ENCODE measurements at regions not wholly inside any gene's neighbourhood (a gene's known extent, or its start where the extent isn't known, plus 50 kb on each side); places are given as distances from the start of the nearest gene placed in this dataset.

DNA sequence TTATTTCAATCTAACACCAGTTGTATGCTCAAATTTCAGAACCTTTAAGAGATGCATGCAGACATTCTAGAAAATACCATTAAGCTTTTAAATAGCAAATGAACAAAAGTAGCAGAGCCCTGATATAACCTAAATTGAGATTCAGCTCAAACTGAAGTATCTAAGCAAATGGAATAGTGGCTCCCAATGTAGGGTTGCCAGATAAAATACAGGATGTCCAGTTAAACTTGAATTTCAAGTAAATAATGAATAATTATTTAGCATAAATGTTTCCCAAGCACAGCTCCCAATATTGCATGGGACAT lies 171.1 kb upstream of the ATP11B start:
- no peak overlapping the region for H3K27ac ChIP-seq (ENCODE audit: low read length)
- H3K27me3 ChIP-seq (ENCODE audit: control insufficient read depth, insufficient read depth, low read length) = peaks cover 9% of the 10 kb centered on the region
- in situ Hi-C loops (cut with HindIII; ENCODE audit: low pct_unique_long_range_greater_than_20kb, low sequenced_read_pairs) = no loop called here
- no peak for DNase-seq (ENCODE audit: low read depth, low spot score)
- no peaks in the 10 kb centered on the region for H3K4me1 ChIP-seq (ENCODE audit: control insufficient read depth, insufficient read depth, low read length)
- POLR2A ChIA-PET = no interaction called here
- no peak for TF ChIP-seq TCF7L2 (IDR thresholded peaks at IDR 0.05; ENCODE audit: low read depth, low read length)
- TF ChIP-seq, protein P1, sequence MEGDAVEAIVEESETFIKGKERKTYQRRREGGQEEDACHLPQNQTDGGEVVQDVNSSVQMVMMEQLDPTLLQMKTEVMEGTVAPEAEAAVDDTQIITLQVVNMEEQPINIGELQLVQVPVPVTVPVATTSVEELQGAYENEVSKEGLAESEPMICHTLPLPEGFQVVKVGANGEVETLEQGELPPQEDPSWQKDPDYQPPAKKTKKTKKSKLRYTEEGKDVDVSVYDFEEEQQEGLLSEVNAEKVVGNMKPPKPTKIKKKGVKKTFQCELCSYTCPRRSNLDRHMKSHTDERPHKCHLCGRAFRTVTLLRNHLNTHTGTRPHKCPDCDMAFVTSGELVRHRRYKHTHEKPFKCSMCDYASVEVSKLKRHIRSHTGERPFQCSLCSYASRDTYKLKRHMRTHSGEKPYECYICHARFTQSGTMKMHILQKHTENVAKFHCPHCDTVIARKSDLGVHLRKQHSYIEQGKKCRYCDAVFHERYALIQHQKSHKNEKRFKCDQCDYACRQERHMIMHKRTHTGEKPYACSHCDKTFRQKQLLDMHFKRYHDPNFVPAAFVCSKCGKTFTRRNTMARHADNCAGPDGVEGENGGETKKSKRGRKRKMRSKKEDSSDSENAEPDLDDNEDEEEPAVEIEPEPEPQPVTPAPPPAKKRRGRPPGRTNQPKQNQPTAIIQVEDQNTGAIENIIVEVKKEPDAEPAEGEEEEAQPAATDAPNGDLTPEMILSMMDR (IDR thresholded peaks at IDR 0.05) = peak; percentile 29; the same call in 1 of the 2 replicates
- no peaks in the 10 kb centered on the region for H3K36me3 ChIP-seq (ENCODE audit: control insufficient read depth, insufficient read depth, low read length)
- no peak overlapping the region for H3K4me3 ChIP-seq (ENCODE audit: low read depth in 2 of 2, low read length in 2 of 2)
- BruUV-seq (replicated peaks) = no TSS peak
- ATAC-seq = no peak
- intact Hi-C loops (cut with micrococcal nuclease; ENCODE audit: unreplicated experiment) = loop anchor here (5.0 kb wide), 1 partner anchor 60 kb away; no protein-coding TSS in a partner anchor
- CTCF ChIA-PET = no interaction called here
- no peaks in the 10 kb centered on the region for H3K9me3 ChIP-seq (ENCODE audit: control insufficient read depth, insufficient read depth, low read depth, low read length)

DNA sequence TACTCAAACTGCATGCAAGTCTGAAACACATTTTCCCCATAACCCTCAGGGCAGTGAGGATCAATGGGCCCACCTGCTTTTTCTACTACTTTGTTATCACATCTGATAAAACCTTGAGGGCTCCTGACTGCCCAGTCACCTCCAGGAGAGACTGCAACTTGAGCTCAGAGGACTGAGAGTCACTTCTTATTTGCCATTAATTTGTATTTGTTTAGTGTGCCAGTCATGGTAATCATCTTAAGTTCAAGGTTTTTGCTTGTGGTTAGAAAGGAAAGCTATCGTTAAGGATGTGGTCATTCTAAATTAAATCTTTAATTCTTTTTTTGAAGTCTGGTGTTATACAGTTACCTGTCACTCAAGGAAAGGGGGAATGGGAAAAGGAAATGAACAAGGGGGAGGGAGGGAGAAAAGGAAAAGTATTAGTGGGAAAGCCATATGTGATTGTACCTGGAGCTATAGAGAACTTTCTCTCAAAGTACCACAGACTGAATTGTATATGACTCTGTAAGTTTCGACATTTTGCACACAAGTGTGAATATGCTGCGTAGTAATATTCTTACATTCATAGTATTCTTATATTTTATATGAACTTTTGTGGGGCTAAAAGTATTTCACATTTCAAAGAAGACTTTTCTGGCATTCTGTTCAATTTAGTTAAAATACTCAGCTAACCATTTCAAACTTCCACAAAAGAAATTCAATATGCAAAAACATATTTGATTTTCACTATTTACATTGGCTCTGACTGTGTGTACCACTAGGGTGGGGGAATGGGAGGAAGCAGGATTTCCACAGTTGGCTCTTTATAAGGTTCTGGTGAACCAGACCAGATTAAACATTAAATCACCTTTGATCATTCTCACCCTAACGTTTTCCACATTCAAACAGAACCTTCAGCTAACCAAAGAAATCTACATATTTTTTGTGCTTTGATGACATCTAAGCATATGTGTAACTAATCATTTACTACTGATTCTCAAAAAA lies 166.5 kb upstream of the ATP11B start:
- Histone ChIP-seq H3K9me3 (ENCODE audit: control insufficient read depth, insufficient read depth, low read depth, low read length) (no peaks in the 10 kb centered on the region), H3K4me3 (ENCODE audit: low read depth in 2 of 2, low read length in 2 of 2) (no peak overlapping the region), H3K27ac (ENCODE audit: low read length) (no peak overlapping the region), H3K36me3 (ENCODE audit: control insufficient read depth, insufficient read depth, low read length) (no peaks in the 10 kb centered on the region), H3K27me3 (ENCODE audit: control insufficient read depth, insufficient read depth, low read length) (peaks cover 5% of the 10 kb centered on the region; the same call in 1 of the 2 replicates), H3K4me1 (ENCODE audit: control insufficient read depth, insufficient read depth, low read length) (no peaks in the 10 kb centered on the region)
- in situ Hi-C loops (cut with HindIII; ENCODE audit: low pct_unique_long_range_greater_than_20kb, low sequenced_read_pairs) (no loop called here), intact Hi-C loops (cut with micrococcal nuclease; ENCODE audit: unreplicated experiment) (no loop called here)
- DNase-seq (ENCODE audit: low read depth, low spot score) (no peak), ATAC-seq (no peak)
- POLR2A ChIA-PET = no interaction called here
- BruUV-seq (replicated peaks) = no TSS peak
- TF ChIP-seq, protein P1 (IDR thresholded peaks at IDR 0.05) = no peak
- TF ChIP-seq SIN3A (IDR thresholded peaks at IDR 0.05; ENCODE audit: borderline replicate concordance, insufficient read depth, low read depth, low read length) (no peak), TCF7L2 (IDR thresholded peaks at IDR 0.05; ENCODE audit: low read depth, low read length) (no peak)
- CTCF ChIA-PET = interaction anchor here (0.7 kb wide), 2 partner anchors 85 to 443 kb away, joined by 3 to 4 read pairs; no protein-coding TSS in a partner anchor

DNA sequence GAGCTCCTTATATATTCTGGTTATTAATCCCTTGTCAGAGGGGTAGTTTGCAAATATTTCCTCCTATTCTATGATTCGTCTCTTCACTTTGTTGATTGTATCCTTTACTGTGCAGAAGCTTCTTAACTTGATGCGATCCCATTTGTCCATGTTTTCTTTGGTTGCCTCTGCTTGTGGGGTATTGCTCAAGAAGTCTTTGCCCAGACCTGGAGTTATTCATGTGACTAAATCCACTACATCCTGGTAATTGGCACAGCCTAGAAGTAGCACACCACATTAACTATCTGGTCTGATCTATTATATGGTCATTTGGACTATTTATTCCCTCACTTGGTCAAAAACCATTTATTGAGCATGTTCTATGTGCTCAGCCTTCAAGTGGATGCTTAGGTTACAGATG lies 164.8 kb upstream of the ATP11B start:
- no peak for DNase-seq (ENCODE audit: low read depth, low spot score)
- BruUV-seq (replicated peaks) = no TSS peak
- POLR2A ChIA-PET = interaction anchor here (0.6 kb wide), 1 partner anchor 221 kb away, joined by 3 read pairs; no protein-coding TSS in a partner anchor
- no peak overlapping the region for H3K27ac ChIP-seq (ENCODE audit: low read length)
- no peak for TF ChIP-seq POLR2AphosphoS5 (IDR thresholded peaks at IDR 0.05; ENCODE audit: low read depth, low read length)
- TF ChIP-seq, protein P1 (IDR thresholded peaks at IDR 0.05) = no peak
- no peak for TF ChIP-seq SIN3A (IDR thresholded peaks at IDR 0.05; ENCODE audit: borderline replicate concordance, insufficient read depth, low read depth, low read length)
- TF ChIP-seq TCF7L2 (IDR thresholded peaks at IDR 0.05; ENCODE audit: low read depth, low read length) = no peak
- TF ChIP-seq, protein P2, sequence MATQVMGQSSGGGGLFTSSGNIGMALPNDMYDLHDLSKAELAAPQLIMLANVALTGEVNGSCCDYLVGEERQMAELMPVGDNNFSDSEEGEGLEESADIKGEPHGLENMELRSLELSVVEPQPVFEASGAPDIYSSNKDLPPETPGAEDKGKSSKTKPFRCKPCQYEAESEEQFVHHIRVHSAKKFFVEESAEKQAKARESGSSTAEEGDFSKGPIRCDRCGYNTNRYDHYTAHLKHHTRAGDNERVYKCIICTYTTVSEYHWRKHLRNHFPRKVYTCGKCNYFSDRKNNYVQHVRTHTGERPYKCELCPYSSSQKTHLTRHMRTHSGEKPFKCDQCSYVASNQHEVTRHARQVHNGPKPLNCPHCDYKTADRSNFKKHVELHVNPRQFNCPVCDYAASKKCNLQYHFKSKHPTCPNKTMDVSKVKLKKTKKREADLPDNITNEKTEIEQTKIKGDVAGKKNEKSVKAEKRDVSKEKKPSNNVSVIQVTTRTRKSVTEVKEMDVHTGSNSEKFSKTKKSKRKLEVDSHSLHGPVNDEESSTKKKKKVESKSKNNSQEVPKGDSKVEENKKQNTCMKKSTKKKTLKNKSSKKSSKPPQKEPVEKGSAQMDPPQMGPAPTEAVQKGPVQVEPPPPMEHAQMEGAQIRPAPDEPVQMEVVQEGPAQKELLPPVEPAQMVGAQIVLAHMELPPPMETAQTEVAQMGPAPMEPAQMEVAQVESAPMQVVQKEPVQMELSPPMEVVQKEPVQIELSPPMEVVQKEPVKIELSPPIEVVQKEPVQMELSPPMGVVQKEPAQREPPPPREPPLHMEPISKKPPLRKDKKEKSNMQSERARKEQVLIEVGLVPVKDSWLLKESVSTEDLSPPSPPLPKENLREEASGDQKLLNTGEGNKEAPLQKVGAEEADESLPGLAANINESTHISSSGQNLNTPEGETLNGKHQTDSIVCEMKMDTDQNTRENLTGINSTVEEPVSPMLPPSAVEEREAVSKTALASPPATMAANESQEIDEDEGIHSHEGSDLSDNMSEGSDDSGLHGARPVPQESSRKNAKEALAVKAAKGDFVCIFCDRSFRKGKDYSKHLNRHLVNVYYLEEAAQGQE (IDR thresholded peaks at IDR 0.05; ENCODE audit: insufficient read depth in 1 of 2, low read depth in 2 of 2, low read length in 1 of 2) = no peak
- H3K27me3 ChIP-seq (ENCODE audit: control insufficient read depth, insufficient read depth, low read length) = no peaks in the 10 kb centered on the region; the same call in 1 of the 2 replicates
- no peaks in the 10 kb centered on the region for H3K36me3 ChIP-seq (ENCODE audit: control insufficient read depth, insufficient read depth, low read length)
- H3K4me1 ChIP-seq (ENCODE audit: control insufficient read depth, insufficient read depth, low read length) = no peaks in the 10 kb centered on the region
- CTCF ChIA-PET = no interaction called here
- H3K4me3 ChIP-seq (ENCODE audit: low read depth in 2 of 2, low read length in 2 of 2) = no peak overlapping the region
- intact Hi-C loops (cut with micrococcal nuclease; ENCODE audit: unreplicated experiment) = no loop called here
- H3K9me3 ChIP-seq (ENCODE audit: control insufficient read depth, insufficient read depth, low read depth, low read length) = no peaks in the 10 kb centered on the region
- in situ Hi-C loops (cut with HindIII; ENCODE audit: low pct_unique_long_range_greater_than_20kb, low sequenced_read_pairs) = no loop called here
- ATAC-seq = no peak

Data from Panc1 (cell line).